Activated CD4-positive, CD25-positive, alpha-beta regulatory T cell treated with anti-CD3 and anti-CD28 coated beads, Interleukin-2, amount 50 U/mL, for 16 hours (primary cell): ENCODE measurements at regions not wholly inside any gene's neighbourhood (a gene's known extent, or its start where the extent isn't known, plus 50 kb on each side); places are given as distances from the start of the nearest gene placed in this dataset.
"Not testable (repeated sequence)": the region's sequence is repeated elsewhere in the genome, so short reads cannot be mapped to it uniquely, and the experiment has no call there.

Experiments
- DNase-seq: peaks from one replicate; pipeline ENCODE4 v3.0.0-alpha.2; 2020; ENCODE audit warnings: low read depth, low spot score

- DNase-seq: no peak
Measured at GRCh38 chr17:72175787-72176515, 55.1 kb downstream of the SOX9 start.

GRCh38 chr17:72176516-72176851 lies 55.7 kb downstream of the SOX9 start:
- no peak for DNase-seq

- no peak for DNase-seq
Measured at GRCh38 chr17:72176951-72177660, 56.3 kb downstream of the SOX9 start.

GRCh38 chr17:72177738-72178137 lies 56.9 kb downstream of the SOX9 start:
- no peak for DNase-seq

GRCh38 chr17:72182371-72182873 lies 61.6 kb downstream of the SOX9 start:
- DNase-seq: no peak

GRCh38 chr17:72183194-72183685 lies 62.4 kb downstream of the SOX9 start:
- DNase-seq: no peak

- no peak for DNase-seq
Measured at GRCh38 chr17:72184805-72185204, 64.0 kb downstream of the SOX9 start.

GRCh38 chr17:72185564-72185963 lies 64.7 kb downstream of the SOX9 start:
- DNase-seq: no peak

GRCh38 chr17:72187556-72187955 lies 66.7 kb downstream of the SOX9 start:
- DNase-seq: no peak

GRCh38 chr17:72188801-72189200 lies 68.0 kb downstream of the SOX9 start:
- no peak for DNase-seq

GRCh38 chr17:72189768-72190593 lies 69.2 kb downstream of the SOX9 start:
- DNase-seq: no peak

GRCh38 chr17:72191356-72191755 lies 70.5 kb downstream of the SOX9 start:
- DNase-seq: no peak

- DNase-seq: no peak
Measured at GRCh38 chr17:72191921-72192799, 71.3 kb downstream of the SOX9 start.

- no peak for DNase-seq
Measured at GRCh38 chr17:72192800-72193192, 72.0 kb downstream of the SOX9 start.

GRCh38 chr17:72193391-72194106 lies 72.7 kb downstream of the SOX9 start:
- DNase-seq: no peak

GRCh38 chr17:72194107-72194440 lies 73.3 kb downstream of the SOX9 start:
- DNase-seq: not testable (repeated sequence)

- no peak for DNase-seq
Measured at GRCh38 chr17:72199256-72199655, 78.4 kb downstream of the SOX9 start.

GRCh38 chr17:72204742-72205141 lies 83.9 kb downstream of the SOX9 start:
- no peak for DNase-seq

- no peak for DNase-seq
Measured at GRCh38 chr17:72205357-72205756, 84.5 kb downstream of the SOX9 start.

GRCh38 chr17:72205822-72206221 lies 85.0 kb downstream of the SOX9 start:
- no peak for DNase-seq

GRCh38 chr17:72206376-72206775 lies 85.6 kb downstream of the SOX9 start:
- DNase-seq: no peak
